ENCODE measurements at regions not wholly inside any gene's neighbourhood (a gene's known extent, or its start where the extent isn't known, plus 50 kb on each side); places are given as distances from the start of the nearest gene placed in this dataset.

- no peak for DNase-seq
Observed at GRCh38 chr5:67308988-67309688, 112.5 kb upstream of the CD180 start.

- DNase-seq: no peak
Observed at GRCh38 chr5:67306965-67307607, 110.5 kb upstream of the CD180 start.

GRCh38 chr5:67305913-67306710 lies 109.5 kb upstream of the CD180 start:
- no peak for DNase-seq

- DNase-seq: no peak
Observed at GRCh38 chr5:67305401-67305800, 108.8 kb upstream of the CD180 start.

GRCh38 chr5:67303356-67303755 lies 106.8 kb upstream of the CD180 start:
- DNase-seq: no peak

GRCh38 chr5:67301285-67301903 lies 104.8 kb upstream of the CD180 start:
- no peak for DNase-seq

- DNase-seq: no peak
Observed at GRCh38 chr5:67300326-67300725, 103.7 kb upstream of the CD180 start.

- no peak for DNase-seq
Observed at GRCh38 chr5:67299231-67299735, 102.7 kb upstream of the CD180 start.

- DNase-seq: no peak
Observed at GRCh38 chr5:67297802-67298532, 101.4 kb upstream of the CD180 start.

- DNase-seq: peak; percentile 0
Observed at GRCh38 chr5:67297376-67297775, 100.8 kb upstream of the CD180 start.

GRCh38 chr5:67294266-67294938 lies 97.8 kb upstream of the CD180 start:
- no peak for DNase-seq

GRCh38 chr5:67293226-67293625 lies 96.6 kb upstream of the CD180 start:
- DNase-seq: no peak

- DNase-seq: no peak
Observed at GRCh38 chr5:67292201-67292940, 95.8 kb upstream of the CD180 start.

GRCh38 chr5:67291671-67292070 lies 95.1 kb upstream of the CD180 start:
- no peak for DNase-seq

- no peak for DNase-seq
Observed at GRCh38 chr5:67291066-67291465, 94.5 kb upstream of the CD180 start.

- DNase-seq: no peak
Observed at GRCh38 chr5:67290655-67291054, 94.1 kb upstream of the CD180 start.

GRCh38 chr5:67289763-67290521 lies 93.3 kb upstream of the CD180 start:
- no peak for DNase-seq

GRCh38 chr5:67287510-67288268 lies 91.1 kb upstream of the CD180 start:
- DNase-seq: no peak

- no peak for DNase-seq
Observed at GRCh38 chr5:67286006-67286405, 89.4 kb upstream of the CD180 start.

Measured in NCI-H146 (cell line).